ENCODE measurements at regions not wholly inside any gene's neighbourhood (a gene's known extent, or its start where the extent isn't known, plus 50 kb on each side); places are given as distances from the start of the nearest gene placed in this dataset.

DNA sequence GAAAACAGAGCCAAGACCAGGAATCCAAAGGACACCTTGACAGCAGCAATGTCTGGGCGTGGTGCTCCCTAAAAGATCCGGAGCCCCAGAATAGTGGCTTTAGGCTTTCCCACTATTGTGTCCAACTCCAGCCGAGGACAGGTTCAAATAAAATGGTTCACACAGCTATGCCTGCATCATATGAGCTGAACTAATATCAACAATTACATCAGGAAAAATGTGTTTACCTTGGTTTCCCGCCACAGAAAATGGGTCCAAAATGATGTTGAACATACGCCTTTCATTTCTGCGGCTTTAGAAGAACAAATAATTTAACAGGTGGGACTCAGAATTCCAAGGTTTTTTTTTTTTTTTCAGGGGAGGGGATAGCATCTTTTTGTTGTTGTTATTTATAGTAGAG lies 93.6 kb downstream of the OSR1 start (continued):
- TF ChIP-seq TAF1 (IDR thresholded peaks at IDR 0.05; ENCODE audit: control insufficient read depth, extremely low read depth, insufficient read depth, low read length, severe bottlenecking): no peak
- TF ChIP-seq, protein P1, sequence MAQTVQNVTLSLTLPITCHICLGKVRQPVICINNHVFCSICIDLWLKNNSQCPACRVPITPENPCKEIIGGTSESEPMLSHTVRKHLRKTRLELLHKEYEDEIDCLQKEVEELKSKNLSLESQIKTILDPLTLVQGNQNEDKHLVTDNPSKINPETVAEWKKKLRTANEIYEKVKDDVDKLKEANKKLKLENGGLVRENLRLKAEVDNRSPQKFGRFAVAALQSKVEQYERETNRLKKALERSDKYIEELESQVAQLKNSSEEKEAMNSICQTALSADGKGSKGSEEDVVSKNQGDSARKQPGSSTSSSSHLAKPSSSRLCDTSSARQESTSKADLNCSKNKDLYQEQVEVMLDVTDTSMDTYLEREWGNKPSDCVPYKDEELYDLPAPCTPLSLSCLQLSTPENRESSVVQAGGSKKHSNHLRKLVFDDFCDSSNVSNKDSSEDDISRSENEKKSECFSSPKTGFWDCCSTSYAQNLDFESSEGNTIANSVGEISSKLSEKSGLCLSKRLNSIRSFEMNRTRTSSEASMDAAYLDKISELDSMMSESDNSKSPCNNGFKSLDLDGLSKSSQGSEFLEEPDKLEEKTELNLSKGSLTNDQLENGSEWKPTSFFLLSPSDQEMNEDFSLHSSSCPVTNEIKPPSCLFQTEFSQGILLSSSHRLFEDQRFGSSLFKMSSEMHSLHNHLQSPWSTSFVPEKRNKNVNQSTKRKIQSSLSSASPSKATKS (CRISPR knock-in tag; IDR thresholded peaks at IDR 0.05): no peak
- no peak for TF ChIP-seq BMI1 (IDR thresholded peaks at IDR 0.05; ENCODE audit: low read length)
- TF ChIP-seq TFAM (CRISPR knock-in tag; conservative IDR thresholded peaks at IDR 0.05): no peak
- TF ChIP-seq ZNF699 (CRISPR knock-in tag; IDR thresholded peaks at IDR 0.05; ENCODE audit: insufficient replicate concordance): no peak

DNA sequence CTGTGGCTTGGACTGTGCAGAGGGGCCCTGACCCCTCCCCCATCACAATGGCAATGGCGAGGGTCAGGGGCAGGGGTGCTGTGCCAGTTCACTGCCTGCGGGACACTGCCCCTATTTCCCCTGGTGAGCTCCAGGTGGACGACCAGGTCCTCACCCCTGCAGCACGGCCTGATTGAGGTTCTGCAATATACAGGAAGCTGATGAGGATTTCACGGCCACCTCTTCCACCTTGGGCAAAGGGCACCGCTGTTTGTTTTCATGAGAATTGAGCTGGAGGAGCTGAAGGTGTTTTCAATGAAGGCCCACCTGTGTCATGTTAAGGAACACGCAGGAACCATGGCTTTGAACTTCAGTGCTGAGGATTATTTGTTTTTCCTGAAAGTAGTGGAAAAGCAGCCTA lies 96.3 kb downstream of the OSR1 start:
- CTCF ChIA-PET (ENCODE audit: low intra/inter-chr PET ratio): no interaction called here
- no peaks in the 10 kb centered on the region for H3K4me1 ChIP-seq (replicated peaks in 1 of 2; ENCODE audit: control insufficient read depth in 2 of 2, insufficient read depth in 2 of 2, low read length in 2 of 2)
- H3K9ac ChIP-seq (ENCODE audit: insufficient read depth in 1 of 2, low read depth in 2 of 2, low read length in 2 of 2): no peak overlapping the region
- in situ Hi-C loops (cut with MboI) (no loop called here), intact Hi-C loops (cut with micrococcal nuclease) (no loop called here)
- no peak for DNase-seq (ENCODE audit: extremely low read depth in 1 of 4, low spot score in 3 of 4)
- H3K9me1 ChIP-seq (ENCODE audit: control insufficient read depth, insufficient read depth, low read length): no peaks in the 10 kb centered on the region
- no peaks in the 10 kb centered on the region for H3K27me3 ChIP-seq (ENCODE audit: control insufficient read depth in 2 of 2, insufficient read depth in 2 of 2, low read length in 2 of 2)
- H3K79me2 ChIP-seq (ENCODE audit: control insufficient read depth, insufficient read depth, low read length): no peaks in the 10 kb centered on the region
- H3K9me3 ChIP-seq (replicated peaks; ENCODE audit: control insufficient read depth, insufficient read depth, low read depth, low read length): no peaks in the 10 kb centered on the region
- POLR2A ChIA-PET: no interaction called here
- 0% methylated on average over 7 of the region's 7 CpGs for WGBS (ENCODE audit: insufficient coverage, low coverage, missing lambda C conversion rate)
- H3K36me3 ChIP-seq (ENCODE audit: control insufficient read depth, insufficient read depth, low read length): no peaks in the 10 kb centered on the region
- H2AFZ ChIP-seq (ENCODE audit: low read depth, low read length): no peak overlapping the region
- no peaks in the 10 kb centered on the region for H4K20me1 ChIP-seq (replicated peaks; ENCODE audit: control insufficient read depth, insufficient read depth, low read length)
- BruUV-seq (replicated peaks): no TSS peak
- H3K4me2 ChIP-seq (ENCODE audit: insufficient read depth, low read length): no peak overlapping the region
- H3K4me3 ChIP-seq: no peak overlapping the region
- ATAC-seq: no peak
- FAIRE-seq: no peak
- no peak overlapping the region for H3K27ac ChIP-seq (ENCODE audit: extremely low read depth, low read depth, low read length)
- TF ChIP-seq ZC3H8 (IDR thresholded peaks at IDR 0.05): no peak
- TF ChIP-seq, protein P2, sequence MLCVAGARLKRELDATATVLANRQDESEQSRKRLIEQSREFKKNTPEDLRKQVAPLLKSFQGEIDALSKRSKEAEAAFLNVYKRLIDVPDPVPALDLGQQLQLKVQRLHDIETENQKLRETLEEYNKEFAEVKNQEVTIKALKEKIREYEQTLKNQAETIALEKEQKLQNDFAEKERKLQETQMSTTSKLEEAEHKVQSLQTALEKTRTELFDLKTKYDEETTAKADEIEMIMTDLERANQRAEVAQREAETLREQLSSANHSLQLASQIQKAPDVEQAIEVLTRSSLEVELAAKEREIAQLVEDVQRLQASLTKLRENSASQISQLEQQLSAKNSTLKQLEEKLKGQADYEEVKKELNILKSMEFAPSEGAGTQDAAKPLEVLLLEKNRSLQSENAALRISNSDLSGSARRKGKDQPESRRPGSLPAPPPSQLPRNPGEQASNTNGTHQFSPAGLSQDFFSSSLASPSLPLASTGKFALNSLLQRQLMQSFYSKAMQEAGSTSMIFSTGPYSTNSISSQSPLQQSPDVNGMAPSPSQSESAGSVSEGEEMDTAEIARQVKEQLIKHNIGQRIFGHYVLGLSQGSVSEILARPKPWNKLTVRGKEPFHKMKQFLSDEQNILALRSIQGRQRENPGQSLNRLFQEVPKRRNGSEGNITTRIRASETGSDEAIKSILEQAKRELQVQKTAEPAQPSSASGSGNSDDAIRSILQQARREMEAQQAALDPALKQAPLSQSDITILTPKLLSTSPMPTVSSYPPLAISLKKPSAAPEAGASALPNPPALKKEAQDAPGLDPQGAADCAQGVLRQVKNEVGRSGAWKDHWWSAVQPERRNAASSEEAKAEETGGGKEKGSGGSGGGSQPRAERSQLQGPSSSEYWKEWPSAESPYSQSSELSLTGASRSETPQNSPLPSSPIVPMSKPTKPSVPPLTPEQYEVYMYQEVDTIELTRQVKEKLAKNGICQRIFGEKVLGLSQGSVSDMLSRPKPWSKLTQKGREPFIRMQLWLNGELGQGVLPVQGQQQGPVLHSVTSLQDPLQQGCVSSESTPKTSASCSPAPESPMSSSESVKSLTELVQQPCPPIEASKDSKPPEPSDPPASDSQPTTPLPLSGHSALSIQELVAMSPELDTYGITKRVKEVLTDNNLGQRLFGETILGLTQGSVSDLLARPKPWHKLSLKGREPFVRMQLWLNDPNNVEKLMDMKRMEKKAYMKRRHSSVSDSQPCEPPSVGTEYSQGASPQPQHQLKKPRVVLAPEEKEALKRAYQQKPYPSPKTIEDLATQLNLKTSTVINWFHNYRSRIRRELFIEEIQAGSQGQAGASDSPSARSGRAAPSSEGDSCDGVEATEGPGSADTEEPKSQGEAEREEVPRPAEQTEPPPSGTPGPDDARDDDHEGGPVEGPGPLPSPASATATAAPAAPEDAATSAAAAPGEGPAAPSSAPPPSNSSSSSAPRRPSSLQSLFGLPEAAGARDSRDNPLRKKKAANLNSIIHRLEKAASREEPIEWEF (CRISPR knock-in tag; IDR thresholded peaks at IDR 0.05): no peak
- no peak for TF ChIP-seq PTBP1 (IDR thresholded peaks at IDR 0.05; ENCODE audit: low read depth, low read length)
- TF ChIP-seq RAD51 (IDR thresholded peaks at IDR 0.05; ENCODE audit: borderline replicate concordance, low read depth): no peak
- TF ChIP-seq ZNF57 (CRISPR knock-in tag; IDR thresholded peaks at IDR 0.05): no peak
- TF ChIP-seq, protein P3, sequence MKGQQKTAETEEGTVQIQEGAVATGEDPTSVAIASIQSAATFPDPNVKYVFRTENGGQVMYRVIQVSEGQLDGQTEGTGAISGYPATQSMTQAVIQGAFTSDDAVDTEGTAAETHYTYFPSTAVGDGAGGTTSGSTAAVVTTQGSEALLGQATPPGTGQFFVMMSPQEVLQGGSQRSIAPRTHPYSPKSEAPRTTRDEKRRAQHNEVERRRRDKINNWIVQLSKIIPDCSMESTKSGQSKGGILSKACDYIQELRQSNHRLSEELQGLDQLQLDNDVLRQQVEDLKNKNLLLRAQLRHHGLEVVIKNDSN (CRISPR knock-in tag; IDR thresholded peaks at IDR 0.05): no peak
- TF ChIP-seq ZNF384 (IDR thresholded peaks at IDR 0.05; ENCODE audit: low read depth, low read length): no peak
- TF ChIP-seq, protein P4, sequence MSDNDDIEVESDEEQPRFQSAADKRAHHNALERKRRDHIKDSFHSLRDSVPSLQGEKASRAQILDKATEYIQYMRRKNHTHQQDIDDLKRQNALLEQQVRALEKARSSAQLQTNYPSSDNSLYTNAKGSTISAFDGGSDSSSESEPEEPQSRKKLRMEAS (CRISPR knock-in tag; IDR thresholded peaks at IDR 0.05): no peak
